CD8-positive, alpha-beta memory T cell (primary cell): ENCODE measurements at regions not wholly inside any gene's neighbourhood (a gene's known extent, or its start where the extent isn't known, plus 50 kb on each side); places are given as distances from the start of the nearest gene placed in this dataset.

Experiments used
- CTCF ChIA-PET: fragments of 350-600 bp; sonication (Branson Sonifier 250); formaldehyde crosslinking; loops from one replicate; lab custom pipeline; 2021; ENCODE audit warnings: antibody characterized with exemption; lab: Charles Lee
- POLR2A ChIA-PET: fragments of 350-600 bp; sonication (Branson Sonifier 250); formaldehyde crosslinking; loops from one replicate; lab custom pipeline; 2021; ENCODE audit warnings: antibody characterized with exemption; lab: Charles Lee
- DNase-seq, 5 donors: peaks; one replicate each; pipeline versions ENCODE4 v3.0.0 to v3.0.0-alpha.2; 2020 to 2022; ENCODE audit warnings: mixed read lengths in 1 of 5
- H3K27ac ChIP-seq: one replicate; pipeline ENCODE4 v1.7.0; 2013; ENCODE audit warnings: low read depth, mild to moderate bottlenecking, low read length, moderate library complexity
- H3K27me3 ChIP-seq: 2 replicates; pipeline ENCODE4 v1.7.0; 2013; ENCODE audit warnings: low read length, mild to moderate bottlenecking; ENCODE audit not compliant: insufficient read depth, poor library complexity, severe bottlenecking
- H3K36me3 ChIP-seq: 2 replicates; pipeline ENCODE4 v1.7.0; 2013; ENCODE audit warnings: mild to moderate bottlenecking, low read length, moderate library complexity; ENCODE audit not compliant: insufficient read depth
- H3K4me1 ChIP-seq: 2 replicates; pipeline ENCODE4 v1.7.0; 2013; ENCODE audit warnings: mild to moderate bottlenecking, low read length, moderate library complexity; ENCODE audit not compliant: insufficient read depth
- H3K4me3 ChIP-seq: 2 replicates; pipeline ENCODE4 v1.7.0; 2013; ENCODE audit warnings: mild to moderate bottlenecking, low read length
- H3K9me3 ChIP-seq: 2 replicates; pipeline ENCODE4 v1.7.0; 2013; ENCODE audit warnings: mild to moderate bottlenecking, low read length
- H3K27ac Mint-ChIP-seq, 8 donors: one replicate each; pipeline ENCODE4 v1.8.0; 2020 to 2021; ENCODE audit warnings: mixed read lengths in 8 of 8, mild to moderate bottlenecking in 6 of 8, inconsistent platforms in 3 of 8, moderate library complexity in 3 of 8
- H3K27me3 Mint-ChIP-seq, 2 donors: one replicate each; pipeline ENCODE4 v1.8.0; 2020 to 2021; ENCODE audit warnings: mixed read lengths in 2 of 2, mild to moderate bottlenecking in 1 of 2, moderate library complexity in 1 of 2
- H3K36me3 Mint-ChIP-seq, 3 donors: one replicate each; pipeline ENCODE4 v1.8.0; 2020 to 2021; ENCODE audit warnings: mixed read lengths in 3 of 3, inconsistent platforms in 1 of 3, mild to moderate bottlenecking in 1 of 3
- H3K4me1 Mint-ChIP-seq, 3 donors: one replicate each; pipeline ENCODE4 v1.8.0; 2020 to 2021; ENCODE audit warnings: mixed read lengths in 3 of 3, inconsistent platforms in 1 of 3, mild to moderate bottlenecking in 1 of 3
- H3K4me3 Mint-ChIP-seq, 7 donors: one replicate each; pipeline ENCODE4 v1.8.0; 2020 to 2021; ENCODE audit warnings: mixed read lengths in 7 of 7, mild to moderate bottlenecking in 6 of 7, moderate library complexity in 4 of 7, inconsistent platforms in 2 of 7
- H3K9me3 Mint-ChIP-seq, 5 donors: one replicate each; pipeline ENCODE4 v1.8.0; 2020 to 2022; ENCODE audit warnings: mixed read lengths in 5 of 5, mild to moderate bottlenecking in 3 of 5, moderate library complexity in 2 of 5, inconsistent platforms in 1 of 5

- no peaks in the 10 kb centered on the region for H3K36me3 ChIP-seq
- no peak overlapping the region for H3K4me3 Mint-ChIP-seq
- DNase-seq = no peak
- POLR2A ChIA-PET = no interaction called here
- no peak overlapping the region for H3K27ac Mint-ChIP-seq
- H3K27me3 ChIP-seq = no peaks in the 10 kb centered on the region
- no peaks in the 10 kb centered on the region for H3K4me1 Mint-ChIP-seq
- H3K4me3 ChIP-seq = no peak overlapping the region
- no peak overlapping the region for H3K27ac ChIP-seq
- H3K4me1 ChIP-seq = no peaks in the 10 kb centered on the region
- no peaks in the 10 kb centered on the region for H3K9me3 ChIP-seq
- CTCF ChIA-PET = no interaction called here
- H3K36me3 Mint-ChIP-seq = no peaks in the 10 kb centered on the region
- H3K27me3 Mint-ChIP-seq = no peaks in the 10 kb centered on the region
- peaks cover 0 to 4% (median 0%) of the 10 kb centered on the region in 5 donors for H3K9me3 Mint-ChIP-seq
These were observed 437.5 kb upstream of the GHITM start for GRCh38 chr10:83701799-83702198.

DNA sequence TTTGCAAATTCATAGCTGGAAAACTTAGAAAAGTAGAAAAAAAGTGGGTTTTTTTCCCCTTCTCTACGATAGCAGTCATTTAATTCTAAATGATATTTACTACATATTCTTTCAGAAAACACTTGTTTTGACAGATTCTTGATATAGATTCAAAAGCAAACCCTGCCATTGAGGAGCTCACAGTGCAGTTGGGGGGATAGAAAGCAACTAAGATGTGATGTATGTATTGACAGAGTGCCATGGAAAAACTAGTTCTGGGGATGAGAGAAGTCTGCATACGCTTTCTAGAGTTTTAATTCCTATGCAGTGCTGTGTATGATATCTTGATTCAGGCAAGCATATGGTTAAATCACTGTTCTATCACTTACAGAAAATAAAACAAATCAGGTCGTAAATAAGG, 436.6 kb upstream of the GHITM start:
- CTCF ChIA-PET = no interaction called here
- H3K27ac Mint-ChIP-seq = no peak overlapping the region
- no peaks in the 10 kb centered on the region for H3K4me1 Mint-ChIP-seq

DNA sequence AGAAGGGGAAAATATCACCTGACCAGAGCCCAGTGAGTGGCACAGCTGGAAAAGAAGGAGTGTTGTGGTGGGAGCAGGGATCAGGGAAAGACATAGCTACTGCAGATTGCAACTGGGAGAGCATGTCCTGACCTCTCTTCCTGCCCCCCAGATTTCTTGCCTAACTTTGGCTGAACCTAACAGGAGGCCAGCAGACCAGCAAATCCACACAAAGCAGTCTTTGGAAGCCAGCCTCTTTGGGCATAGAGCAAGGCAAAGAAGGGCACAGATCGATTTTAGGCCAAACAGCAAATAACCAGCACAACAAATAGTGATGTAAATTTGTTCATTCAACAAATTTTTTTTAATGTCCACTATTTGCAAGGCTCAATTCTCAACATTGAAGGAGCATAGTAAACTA, 433.2 kb upstream of the GHITM start:
- POLR2A ChIA-PET = no interaction called here
- Histone ChIP-seq H3K4me3 (no peak overlapping the region), H3K27ac (no peak overlapping the region), H3K9me3 (no peaks in the 10 kb centered on the region), H3K27me3 (no peaks in the 10 kb centered on the region), H3K36me3 (no peaks in the 10 kb centered on the region), H3K4me1 (no peaks in the 10 kb centered on the region)
- no peak overlapping the region for H3K4me3 Mint-ChIP-seq
- H3K27me3 Mint-ChIP-seq = peaks cover 0 to 1% of the 10 kb centered on the region in 2 donors
- DNase-seq = no peak
- CTCF ChIA-PET = no interaction called here
- H3K27ac Mint-ChIP-seq = no peak overlapping the region
- peaks cover 0 to 4% (median 3%) of the 10 kb centered on the region in 5 donors for H3K9me3 Mint-ChIP-seq
- H3K36me3 Mint-ChIP-seq = no peaks in the 10 kb centered on the region
- no peaks in the 10 kb centered on the region for H3K4me1 Mint-ChIP-seq

More for the DNA sequence above, 436.6 kb upstream of the GHITM start:
- H3K36me3 Mint-ChIP-seq = no peaks in the 10 kb centered on the region
- Histone ChIP-seq H3K27me3 (no peaks in the 10 kb centered on the region), H3K4me3 (no peak overlapping the region), H3K27ac (no peak overlapping the region), H3K4me1 (no peaks in the 10 kb centered on the region), H3K9me3 (no peaks in the 10 kb centered on the region), H3K36me3 (no peaks in the 10 kb centered on the region)
- H3K27me3 Mint-ChIP-seq = no peaks in the 10 kb centered on the region
- DNase-seq = no peak
- H3K9me3 Mint-ChIP-seq = peaks cover 0 to 4% (median 0%) of the 10 kb centered on the region in 5 donors
- H3K4me3 Mint-ChIP-seq = no peak overlapping the region
- POLR2A ChIA-PET = no interaction called here

DNA sequence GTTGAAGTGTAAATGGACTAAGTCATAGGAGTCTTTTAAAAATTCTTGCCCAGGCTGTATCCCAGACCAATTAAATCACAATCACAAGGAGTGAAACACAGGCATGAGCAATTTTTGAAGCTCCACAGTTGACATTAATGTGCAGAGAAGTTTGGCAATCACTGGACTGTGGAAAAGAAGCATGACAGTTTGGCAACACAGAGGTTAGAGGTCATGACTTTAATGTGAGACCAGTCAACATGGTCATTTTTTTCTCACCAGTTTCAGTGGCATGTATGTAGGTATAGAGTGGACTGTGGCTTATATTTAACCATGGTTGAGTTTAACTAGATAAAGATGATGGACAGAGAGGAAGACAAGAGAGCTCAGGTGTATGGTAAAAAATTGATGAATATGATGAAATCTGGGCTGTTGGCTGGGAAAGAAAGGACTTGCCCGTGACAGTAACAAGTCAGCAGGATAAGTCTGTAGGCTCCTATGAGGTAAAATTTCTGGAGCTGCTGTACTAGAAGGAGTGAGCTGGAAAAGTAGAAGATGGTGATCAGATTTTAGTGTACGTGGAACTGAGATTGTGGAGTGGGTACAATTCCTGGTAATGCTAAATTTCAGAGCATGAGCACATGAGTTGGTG, 432.2 kb upstream of the GHITM start:
- Histone ChIP-seq H3K27me3 (no peaks in the 10 kb centered on the region), H3K27ac (no peak overlapping the region), H3K9me3 (no peaks in the 10 kb centered on the region), H3K4me3 (no peak overlapping the region), H3K36me3 (no peaks in the 10 kb centered on the region), H3K4me1 (no peaks in the 10 kb centered on the region)
- POLR2A ChIA-PET = no interaction called here
- Mint-ChIP-seq H3K27ac (no peak overlapping the region), H3K4me1 (no peaks in the 10 kb centered on the region), H3K4me3 (no peak overlapping the region), H3K36me3 (no peaks in the 10 kb centered on the region), H3K27me3 (peaks cover 0 to 1% of the 10 kb centered on the region in 2 donors), H3K9me3 (peaks cover 0 to 3% (median 0%) of the 10 kb centered on the region in 5 donors)
- no peak for DNase-seq
- CTCF ChIA-PET = no interaction called here

- H3K9me3 ChIP-seq = no peaks in the 10 kb centered on the region
- no peaks in the 10 kb centered on the region for H3K4me1 ChIP-seq
- Mint-ChIP-seq H3K27me3 (peaks cover 0 to 1% of the 10 kb centered on the region in 2 donors), H3K36me3 (no peaks in the 10 kb centered on the region), H3K9me3 (peaks cover 0 to 3% (median 0%) of the 10 kb centered on the region in 5 donors), H3K27ac (no peak overlapping the region), H3K4me1 (no peaks in the 10 kb centered on the region), H3K4me3 (no peak overlapping the region)
- H3K27me3 ChIP-seq = no peaks in the 10 kb centered on the region
- POLR2A ChIA-PET = no interaction called here
- DNase-seq = no peak
- no peak overlapping the region for H3K4me3 ChIP-seq
- CTCF ChIA-PET = no interaction called here
- no peak overlapping the region for H3K27ac ChIP-seq
- no peaks in the 10 kb centered on the region for H3K36me3 ChIP-seq
These were observed 425.9 kb upstream of the GHITM start for GRCh38 chr10:83713423-83713822.

- H3K4me1 ChIP-seq = no peaks in the 10 kb centered on the region
These were observed 416.2 kb upstream of the GHITM start for GRCh38 chr10:83723080-83723479.

DNA sequence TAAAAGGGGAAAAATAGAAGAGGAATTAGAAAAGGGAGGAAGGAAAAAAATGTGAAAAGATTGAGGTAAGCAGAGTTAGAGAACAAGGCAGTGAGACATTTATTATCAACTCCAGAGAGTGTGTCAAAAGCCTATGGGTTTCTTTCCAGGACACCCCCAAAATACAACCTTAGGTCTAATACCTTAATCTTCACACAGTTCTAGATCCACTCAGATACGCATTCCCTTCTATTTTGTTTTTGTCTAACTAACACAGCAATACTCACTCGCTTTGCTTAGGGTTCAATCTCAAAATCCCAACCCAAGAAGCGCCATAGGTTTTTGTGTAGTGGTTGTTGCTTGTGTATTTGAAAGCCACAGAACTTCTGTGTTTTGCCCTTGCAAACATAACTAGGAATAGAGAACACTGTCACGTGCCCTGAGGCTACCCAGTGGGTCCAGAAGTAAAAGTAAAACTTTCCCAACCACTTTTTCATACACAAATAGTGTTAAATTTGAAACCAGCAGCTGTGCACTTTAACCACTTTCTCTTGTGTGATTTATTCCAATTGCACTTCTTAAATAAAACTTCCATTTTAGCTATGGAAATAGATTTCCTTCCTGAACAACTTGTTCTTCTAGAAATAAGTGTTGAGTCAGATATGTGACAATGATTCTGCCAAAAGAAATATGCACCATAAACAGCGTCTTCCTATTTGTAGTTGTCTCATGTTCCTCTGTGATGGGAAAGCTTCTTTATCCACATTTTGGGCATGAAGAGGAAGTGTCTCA, 414.7 kb upstream of the GHITM start:
- no peak overlapping the region for H3K27ac ChIP-seq
- no peak overlapping the region for H3K4me3 Mint-ChIP-seq
- DNase-seq = no peak
- H3K27me3 Mint-ChIP-seq = no peaks in the 10 kb centered on the region
- no peaks in the 10 kb centered on the region for H3K9me3 ChIP-seq
- H3K36me3 Mint-ChIP-seq = no peaks in the 10 kb centered on the region
- H3K9me3 Mint-ChIP-seq = peaks cover 0 to 2% (median 0%) of the 10 kb centered on the region in 5 donors
- H3K4me1 ChIP-seq = no peaks in the 10 kb centered on the region
- H3K4me1 Mint-ChIP-seq = no peaks in the 10 kb centered on the region
- H3K27ac Mint-ChIP-seq = no peak overlapping the region
- no peak overlapping the region for H3K4me3 ChIP-seq
- no peaks in the 10 kb centered on the region for H3K27me3 ChIP-seq
- H3K36me3 ChIP-seq = no peaks in the 10 kb centered on the region
- ChIA-PET CTCF (no interaction called here), POLR2A (no interaction called here)

More at GRCh38 chr10:83723080-83723479, 416.2 kb upstream of the GHITM start:
- Histone ChIP-seq H3K27ac (no peak overlapping the region), H3K36me3 (no peaks in the 10 kb centered on the region), H3K9me3 (no peaks in the 10 kb centered on the region), H3K27me3 (no peaks in the 10 kb centered on the region), H3K4me3 (no peak overlapping the region)
- Mint-ChIP-seq H3K4me1 (no peaks in the 10 kb centered on the region), H3K4me3 (no peak overlapping the region), H3K27me3 (no peaks in the 10 kb centered on the region), H3K9me3 (peaks cover 0 to 7% (median 2%) of the 10 kb centered on the region in 5 donors), H3K27ac (no peak overlapping the region), H3K36me3 (no peaks in the 10 kb centered on the region)
- POLR2A ChIA-PET = no interaction called here
- CTCF ChIA-PET = no interaction called here
- no peak for DNase-seq

DNA sequence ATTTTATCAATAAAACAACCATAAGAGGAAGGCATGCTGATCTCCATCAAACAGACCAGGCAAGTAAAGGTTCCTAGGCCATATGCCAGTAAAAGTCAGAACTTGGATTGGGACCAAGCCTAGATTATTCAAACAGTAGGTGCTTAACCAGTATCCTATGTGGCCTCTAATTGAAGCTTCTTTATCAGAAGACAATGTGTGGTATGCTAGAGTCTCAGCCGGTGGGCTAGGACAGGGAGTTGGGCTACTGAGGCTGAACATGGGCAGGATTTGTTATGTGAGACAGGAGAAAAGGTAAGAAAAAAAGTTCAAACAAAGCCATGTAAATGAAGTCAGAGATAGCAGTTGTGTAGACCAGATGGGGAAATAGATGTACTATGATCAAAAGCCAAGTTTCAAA, 413.7 kb upstream of the GHITM start:
- no peak overlapping the region for H3K27ac ChIP-seq
- no peak overlapping the region for H3K4me3 ChIP-seq
- Mint-ChIP-seq H3K4me3 (peak overlapping the region in 1 of 7 donors; percentile 12), H3K27me3 (no peaks in the 10 kb centered on the region), H3K9me3 (peaks cover 0 to 2% (median 0%) of the 10 kb centered on the region in 5 donors), H3K27ac (no peak overlapping the region), H3K4me1 (no peaks in the 10 kb centered on the region), H3K36me3 (no peaks in the 10 kb centered on the region)
- H3K9me3 ChIP-seq = no peaks in the 10 kb centered on the region
- H3K27me3 ChIP-seq = no peaks in the 10 kb centered on the region
- ChIA-PET CTCF (no interaction called here), POLR2A (no interaction called here)
- no peak for DNase-seq
- H3K36me3 ChIP-seq = no peaks in the 10 kb centered on the region
- H3K4me1 ChIP-seq = no peaks in the 10 kb centered on the region
